Daoy (cell line): ENCODE measurements at regions not wholly inside any gene's neighbourhood (a gene's known extent, or its start where the extent isn't known, plus 50 kb on each side); places are given as distances from the start of the nearest gene placed in this dataset.

ENCODE experiments used
- DNase-seq: peaks from one replicate; pipeline ENCODE4 v3.0.0-alpha.2; 2015; ENCODE audit warnings: low read depth

- no peak for DNase-seq
These were observed 641.0 kb upstream of the ARGLU1 start for GRCh38 chr13:107208889-107209288.

- peak; percentile 56 for DNase-seq
These were observed 637.6 kb upstream of the ARGLU1 start for GRCh38 chr13:107205318-107206104.

GRCh38 chr13:107203146-107203847, 635.4 kb upstream of the ARGLU1 start:
- DNase-seq: peak; percentile 34

GRCh38 chr13:107202371-107203023, 634.6 kb upstream of the ARGLU1 start:
- DNase-seq: no peak

GRCh38 chr13:107200491-107200890, 632.6 kb upstream of the ARGLU1 start:
- DNase-seq: no peak

GRCh38 chr13:107192289-107192688, 624.4 kb upstream of the ARGLU1 start:
- DNase-seq: no peak

- no peak for DNase-seq
These were observed 622.1 kb upstream of the ARGLU1 start for GRCh38 chr13:107190065-107190464.

- DNase-seq: peak; percentile 45
These were observed 618.0 kb upstream of the ARGLU1 start for GRCh38 chr13:107185889-107186288.

- no peak for DNase-seq
These were observed 602.5 kb upstream of the ARGLU1 start for GRCh38 chr13:107170270-107170931.

GRCh38 chr13:107157271-107157670, 589.3 kb upstream of the ARGLU1 start:
- DNase-seq: no peak

- DNase-seq: no peak
These were observed 576.5 kb upstream of the ARGLU1 start for GRCh38 chr13:107144432-107144831.

GRCh38 chr13:107141767-107142166, 573.8 kb upstream of the ARGLU1 start:
- no peak for DNase-seq

- DNase-seq: no peak
These were observed 571.1 kb upstream of the ARGLU1 start for GRCh38 chr13:107139006-107139405.

- DNase-seq: no peak
These were observed 570.5 kb upstream of the ARGLU1 start for GRCh38 chr13:107138486-107138885.

- DNase-seq: no peak
These were observed 566.0 kb upstream of the ARGLU1 start for GRCh38 chr13:107133950-107134349.

GRCh38 chr13:107130566-107130965, 562.6 kb upstream of the ARGLU1 start:
- DNase-seq: no peak

GRCh38 chr13:107124730-107125129, 556.8 kb upstream of the ARGLU1 start:
- DNase-seq: no peak

- no peak for DNase-seq
These were observed 556.3 kb upstream of the ARGLU1 start for GRCh38 chr13:107124129-107124718.

GRCh38 chr13:107121793-107122192, 553.9 kb upstream of the ARGLU1 start:
- DNase-seq: no peak

GRCh38 chr13:107119989-107120881, 552.3 kb upstream of the ARGLU1 start:
- no peak for DNase-seq

GRCh38 chr13:107118506-107118905, 550.6 kb upstream of the ARGLU1 start:
- DNase-seq: no peak
